HL-60 (cell line): ENCODE measurements at regions not wholly inside any gene's neighbourhood (a gene's known extent, or its start where the extent isn't known, plus 50 kb on each side); places are given as distances from the start of the nearest gene placed in this dataset.

Experiments used
- DNase-seq, 2 experiments: peaks; one replicate each; pipeline ENCODE4 v3.0.0-alpha.2; 2010 to 2020; ENCODE audit warnings: low read depth in 1 of 2, low spot score in 1 of 2
- H3K27ac ChIP-seq: fragments of 250-450 bp; sonication (Bioruptor Pico); replicated peaks from 2 replicates; pipeline ENCODE4 v1.5.1; 2020; ENCODE audit warnings: mild to moderate bottlenecking, moderate library complexity
- H3K27me3 ChIP-seq: fragments of 250-450 bp; sonication (Bioruptor Pico); 2 replicates; pipeline ENCODE4 v1.5.1; 2021; ENCODE audit warnings: mild to moderate bottlenecking, moderate library complexity; ENCODE audit not compliant: insufficient read depth, poor library complexity, severe bottlenecking
- H3K4me3 ChIP-seq: replicated peaks from 2 replicates; pipeline ENCODE4 v1.5.1; 2011; ENCODE audit warnings: mild to moderate bottlenecking, control low read depth, low read length; ENCODE audit not compliant: insufficient read depth
- CTCF ChIP-seq: IDR thresholded peaks from one replicate; pipeline ENCODE4 v1.5.1; 2011; ENCODE audit warnings: low read length, control low read depth, inconsistent platforms; ENCODE audit not compliant: insufficient read depth
- GABPA ChIP-seq: IDR thresholded peaks from 2 replicates; pipeline ENCODE4 v1.6.1; 2012; ENCODE audit warnings: low read depth
- POLR2AphosphoS5 ChIP-seq: IDR thresholded peaks from 2 replicates; pipeline ENCODE4 v1.6.1; 2012; ENCODE audit warnings: low read depth
- REST ChIP-seq: IDR thresholded peaks from 2 replicates; pipeline ENCODE4 v1.6.1; 2012; ENCODE audit warnings: low read depth; ENCODE audit not compliant: insufficient replicate concordance
- SPI1 ChIP-seq: IDR thresholded peaks from 2 replicates; pipeline ENCODE4 v1.6.1; 2012; ENCODE audit warnings: low read depth, mild to moderate bottlenecking, borderline replicate concordance

GRCh38 chr5:162325143-162325727 is 257.7 kb downstream of the GABRG2 start:
- no peak for DNase-seq
- H3K27ac ChIP-seq, result no peak overlapping the region
- H3K27me3 ChIP-seq, result no peaks in the 10 kb centered on the region
- H3K4me3 ChIP-seq, result no peak overlapping the region
- TF ChIP-seq SPI1 (no peak), POLR2AphosphoS5 (no peak), REST (no peak), CTCF (no peak), GABPA (no peak)

- TF ChIP-seq SPI1, result no peak
- TF ChIP-seq GABPA, result no peak
- TF ChIP-seq REST, result no peak
- TF ChIP-seq CTCF, result no peak
- TF ChIP-seq POLR2AphosphoS5, result no peak
- no peak overlapping the region for H3K4me3 ChIP-seq
- no peaks in the 10 kb centered on the region for H3K27me3 ChIP-seq
- DNase-seq, result no peak
- H3K27ac ChIP-seq, result no peak overlapping the region
Observed at GRCh38 chr5:162334944-162335343, 267.4 kb downstream of the GABRG2 start.

GRCh38 chr5:162360373-162360931 is 292.9 kb downstream of the GABRG2 start:
- no peak for DNase-seq
- TF ChIP-seq POLR2AphosphoS5 (no peak), GABPA (no peak), CTCF (no peak)
- Histone ChIP-seq H3K27ac (no peak overlapping the region), H3K27me3 (no peaks in the 10 kb centered on the region), H3K4me3 (no peak overlapping the region)

GRCh38 chr5:162372256-162372655 is 304.7 kb downstream of the GABRG2 start:
- Histone ChIP-seq H3K4me3 (no peak overlapping the region), H3K27ac (no peak overlapping the region)
- no peak for DNase-seq

More at GRCh38 chr5:162372256-162372655, 304.7 kb downstream of the GABRG2 start:
- TF ChIP-seq POLR2AphosphoS5 (no peak), SPI1 (no peak), CTCF (no peak), GABPA (no peak), REST (no peak)
- H3K27me3 ChIP-seq, result no peaks in the 10 kb centered on the region
